ENCODE measurements at regions not wholly inside any gene's neighbourhood (a gene's known extent, or its start where the extent isn't known, plus 50 kb on each side); places are given as distances from the start of the nearest gene placed in this dataset.
"Not testable (repeated sequence)": the region's sequence is repeated elsewhere in the genome, so short reads cannot be mapped to it uniquely, and the experiment has no call there.

DNA sequence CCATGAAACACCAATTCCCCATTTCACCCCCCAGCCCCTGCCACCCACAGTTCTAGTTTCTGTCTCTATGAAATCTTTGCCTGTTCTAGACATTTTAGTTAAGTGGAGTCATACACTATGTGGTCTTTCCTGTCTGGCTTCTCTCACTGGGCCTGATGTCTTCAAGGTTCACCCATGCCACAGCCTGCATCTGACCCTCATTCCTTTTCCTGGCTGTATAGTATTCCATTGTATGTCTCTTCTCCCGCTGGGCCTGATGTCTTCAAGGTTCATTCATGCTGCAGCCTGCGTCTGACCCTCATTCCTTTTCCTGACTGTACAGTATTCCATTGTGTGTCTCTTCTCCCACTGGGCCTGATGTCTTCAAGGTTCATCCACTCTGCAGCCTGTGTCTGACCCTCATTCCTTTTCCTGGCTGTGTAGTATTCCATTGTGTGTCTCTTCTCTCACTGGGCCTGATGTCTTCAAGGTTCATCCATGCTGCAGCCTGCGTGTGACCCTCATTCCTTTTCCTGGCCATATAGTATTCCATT is 191.7 kb downstream of the CRLF2 start:
- H3K4me1 Mint-ChIP-seq, result no peaks in the 10 kb centered on the region
- no peaks in the 10 kb centered on the region for H3K27me3 Mint-ChIP-seq (ENCODE audit: low read depth)
- H3K27ac Mint-ChIP-seq (ENCODE audit: unreplicated experiment), result no peak overlapping the region
- DNase-seq (ENCODE audit: low read depth, low spot score), result no peak
- no peaks in the 10 kb centered on the region for H3K36me3 Mint-ChIP-seq (ENCODE audit: low read depth)
- no peaks in the 10 kb centered on the region for H3K9me3 Mint-ChIP-seq
- TF ChIP-seq, protein P1, sequence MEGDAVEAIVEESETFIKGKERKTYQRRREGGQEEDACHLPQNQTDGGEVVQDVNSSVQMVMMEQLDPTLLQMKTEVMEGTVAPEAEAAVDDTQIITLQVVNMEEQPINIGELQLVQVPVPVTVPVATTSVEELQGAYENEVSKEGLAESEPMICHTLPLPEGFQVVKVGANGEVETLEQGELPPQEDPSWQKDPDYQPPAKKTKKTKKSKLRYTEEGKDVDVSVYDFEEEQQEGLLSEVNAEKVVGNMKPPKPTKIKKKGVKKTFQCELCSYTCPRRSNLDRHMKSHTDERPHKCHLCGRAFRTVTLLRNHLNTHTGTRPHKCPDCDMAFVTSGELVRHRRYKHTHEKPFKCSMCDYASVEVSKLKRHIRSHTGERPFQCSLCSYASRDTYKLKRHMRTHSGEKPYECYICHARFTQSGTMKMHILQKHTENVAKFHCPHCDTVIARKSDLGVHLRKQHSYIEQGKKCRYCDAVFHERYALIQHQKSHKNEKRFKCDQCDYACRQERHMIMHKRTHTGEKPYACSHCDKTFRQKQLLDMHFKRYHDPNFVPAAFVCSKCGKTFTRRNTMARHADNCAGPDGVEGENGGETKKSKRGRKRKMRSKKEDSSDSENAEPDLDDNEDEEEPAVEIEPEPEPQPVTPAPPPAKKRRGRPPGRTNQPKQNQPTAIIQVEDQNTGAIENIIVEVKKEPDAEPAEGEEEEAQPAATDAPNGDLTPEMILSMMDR (conservative IDR thresholded peaks at IDR 0.05), result no peak
- no peak overlapping the region for H3K4me3 Mint-ChIP-seq

DNA sequence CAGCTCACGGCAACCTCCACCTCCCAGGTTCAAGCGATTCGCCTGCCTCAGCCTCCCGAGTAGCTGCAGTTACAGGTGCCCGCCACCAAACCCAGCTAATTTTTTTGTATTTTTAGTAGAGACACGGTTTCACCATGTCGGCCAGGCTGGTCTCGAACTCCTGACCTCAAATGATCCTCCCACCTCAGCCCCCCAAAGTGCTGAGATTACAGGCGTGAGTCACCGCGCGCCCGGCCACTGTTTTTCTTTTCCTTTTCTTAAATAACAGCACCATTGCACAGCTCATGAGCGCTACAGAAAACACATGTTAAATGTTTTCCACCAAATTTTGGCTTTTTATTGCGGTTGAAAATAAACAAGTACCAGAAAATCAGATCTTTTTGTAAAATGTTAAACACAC is 195.5 kb downstream of the CRLF2 start:
- H3K36me3 Mint-ChIP-seq (ENCODE audit: low read depth); H3K9me3 Mint-ChIP-seq; H3K4me3 Mint-ChIP-seq; H3K4me1 Mint-ChIP-seq; DNase-seq (ENCODE audit: low read depth, low spot score); H3K27me3 Mint-ChIP-seq (ENCODE audit: low read depth); H3K27ac Mint-ChIP-seq (ENCODE audit: unreplicated experiment): not testable (repeated sequence)

DNA sequence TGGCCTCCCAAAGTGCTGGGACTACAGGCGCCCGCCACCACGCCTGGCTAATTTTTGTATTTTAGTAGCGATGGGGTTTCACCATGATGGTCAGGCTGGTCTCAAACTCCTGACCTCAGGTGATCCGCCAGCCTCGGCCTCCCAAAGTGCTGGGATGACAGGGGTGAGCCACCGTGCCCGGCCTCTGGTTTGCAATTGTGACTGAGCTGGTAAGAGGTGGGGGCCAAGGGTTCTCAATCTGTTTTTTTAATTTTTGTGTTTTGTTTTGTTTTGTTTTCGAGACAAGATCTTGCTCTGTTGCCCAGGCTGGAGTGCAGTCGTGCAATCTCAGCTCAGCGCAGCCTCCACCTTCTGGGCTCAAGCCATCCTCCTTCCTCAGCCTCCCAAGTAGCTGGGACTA is 196.2 kb downstream of the CRLF2 start:
- H3K4me1 Mint-ChIP-seq; DNase-seq (ENCODE audit: low read depth, low spot score); H3K27ac Mint-ChIP-seq (ENCODE audit: unreplicated experiment); H3K27me3 Mint-ChIP-seq (ENCODE audit: low read depth); H3K4me3 Mint-ChIP-seq; H3K9me3 Mint-ChIP-seq; H3K36me3 Mint-ChIP-seq (ENCODE audit: low read depth): not testable (repeated sequence)

DNA sequence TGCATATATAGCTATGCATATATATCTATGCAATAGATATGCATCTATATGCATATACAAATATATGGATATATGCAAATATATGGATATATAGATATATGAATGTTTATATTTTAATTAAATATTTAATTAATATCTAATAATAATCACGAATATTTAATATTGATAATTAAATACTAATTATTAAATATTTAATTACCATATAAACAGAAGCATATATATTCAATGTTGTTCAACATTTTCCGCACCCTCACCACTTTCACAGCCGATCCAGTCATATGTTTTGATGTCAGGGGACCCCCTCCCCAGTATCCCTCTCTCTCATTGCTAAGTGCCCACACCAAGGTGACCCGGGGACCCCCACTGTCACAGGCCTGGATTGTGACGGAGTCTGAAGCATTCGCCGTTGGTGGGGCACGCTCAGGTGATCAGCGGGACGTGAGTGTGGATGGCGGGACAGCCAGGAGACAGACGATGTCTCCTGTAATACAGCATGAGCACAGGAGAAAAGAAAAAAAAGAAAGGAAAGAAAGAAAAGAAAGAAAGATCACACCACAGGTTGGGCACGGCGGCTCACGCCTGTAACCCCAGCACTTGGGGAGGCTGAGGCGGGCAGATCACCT is 199.7 kb downstream of the CRLF2 start:
- no peaks in the 10 kb centered on the region for H3K9me3 Mint-ChIP-seq
- H3K36me3 Mint-ChIP-seq (ENCODE audit: low read depth), result no peaks in the 10 kb centered on the region
- H3K4me1 Mint-ChIP-seq, result no peaks in the 10 kb centered on the region
- no peaks in the 10 kb centered on the region for H3K27me3 Mint-ChIP-seq (ENCODE audit: low read depth)
- H3K4me3 Mint-ChIP-seq, result no peak overlapping the region
- no peak for DNase-seq (ENCODE audit: low read depth, low spot score)
- H3K27ac Mint-ChIP-seq (ENCODE audit: unreplicated experiment), result no peak overlapping the region
- TF ChIP-seq, protein P1 (conservative IDR thresholded peaks at IDR 0.05), result no peak

DNA sequence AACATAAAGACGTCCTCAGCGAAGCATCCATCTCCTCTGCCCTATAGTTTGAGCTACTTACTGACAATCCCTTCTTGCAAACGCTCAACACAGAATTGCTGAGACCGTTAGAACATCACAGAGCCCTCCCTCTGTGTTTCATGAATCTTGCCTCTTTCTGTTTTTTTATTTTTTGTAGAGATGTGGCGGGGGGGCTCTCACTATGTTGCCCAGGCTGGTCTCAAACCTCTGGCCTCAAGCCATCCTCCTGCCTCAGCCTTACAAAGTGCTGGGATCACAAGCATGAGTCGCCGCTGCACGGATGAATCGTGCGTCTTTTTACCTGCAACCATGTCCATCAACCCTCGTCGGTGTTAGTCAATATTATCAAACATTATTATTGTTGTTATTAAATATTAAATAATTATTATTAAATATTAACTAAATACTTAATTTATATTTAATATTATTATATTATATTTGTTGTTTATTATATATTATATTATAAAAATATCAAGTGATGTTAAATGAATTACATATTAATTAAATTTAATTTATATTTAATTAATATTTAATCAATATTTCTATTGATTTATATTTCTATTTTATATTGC is 200.7 kb downstream of the CRLF2 start:
- H3K27me3 Mint-ChIP-seq (ENCODE audit: low read depth), result no peaks in the 10 kb centered on the region
- no peak overlapping the region for H3K4me3 Mint-ChIP-seq
- no peaks in the 10 kb centered on the region for H3K36me3 Mint-ChIP-seq (ENCODE audit: low read depth)
- TF ChIP-seq, protein P1 (conservative IDR thresholded peaks at IDR 0.05), result no peak
- no peaks in the 10 kb centered on the region for H3K4me1 Mint-ChIP-seq
- H3K9me3 Mint-ChIP-seq, result no peaks in the 10 kb centered on the region
- no peak overlapping the region for H3K27ac Mint-ChIP-seq (ENCODE audit: unreplicated experiment)
- DNase-seq (ENCODE audit: low read depth, low spot score), result no peak

DNA sequence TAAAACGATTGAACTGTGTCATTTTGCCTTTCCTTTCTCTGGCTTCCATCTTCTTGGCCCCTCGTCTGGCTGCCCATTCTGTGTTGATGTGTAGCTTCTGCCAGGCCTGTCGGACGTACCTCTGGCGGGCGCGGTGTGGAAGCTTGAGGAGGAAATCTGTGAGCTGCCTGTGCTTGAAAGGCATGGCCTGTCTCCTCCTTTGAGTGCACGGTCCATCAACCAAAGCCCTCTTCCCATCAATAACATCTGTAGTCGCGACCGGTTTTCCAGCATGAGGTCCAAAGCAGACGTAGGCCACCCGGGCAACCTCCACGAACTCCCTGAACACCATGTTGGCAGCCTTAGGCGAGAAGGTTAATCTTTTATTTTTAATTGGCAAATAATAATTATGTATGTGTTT is 202.7 kb downstream of the CRLF2 start:
- H3K27me3 Mint-ChIP-seq (ENCODE audit: low read depth), result no peaks in the 10 kb centered on the region
- H3K27ac Mint-ChIP-seq (ENCODE audit: unreplicated experiment), result no peak overlapping the region
- no peak for DNase-seq (ENCODE audit: low read depth, low spot score)
- no peaks in the 10 kb centered on the region for H3K36me3 Mint-ChIP-seq (ENCODE audit: low read depth)
- H3K9me3 Mint-ChIP-seq, result no peaks in the 10 kb centered on the region
- TF ChIP-seq, protein P1 (conservative IDR thresholded peaks at IDR 0.05), result no peak
- H3K4me3 Mint-ChIP-seq, result no peak overlapping the region
- no peaks in the 10 kb centered on the region for H3K4me1 Mint-ChIP-seq
